ENCODE measurements at regions not wholly inside any gene's neighbourhood (a gene's known extent, or its start where the extent isn't known, plus 50 kb on each side); places are given as distances from the start of the nearest gene placed in this dataset.

DNA sequence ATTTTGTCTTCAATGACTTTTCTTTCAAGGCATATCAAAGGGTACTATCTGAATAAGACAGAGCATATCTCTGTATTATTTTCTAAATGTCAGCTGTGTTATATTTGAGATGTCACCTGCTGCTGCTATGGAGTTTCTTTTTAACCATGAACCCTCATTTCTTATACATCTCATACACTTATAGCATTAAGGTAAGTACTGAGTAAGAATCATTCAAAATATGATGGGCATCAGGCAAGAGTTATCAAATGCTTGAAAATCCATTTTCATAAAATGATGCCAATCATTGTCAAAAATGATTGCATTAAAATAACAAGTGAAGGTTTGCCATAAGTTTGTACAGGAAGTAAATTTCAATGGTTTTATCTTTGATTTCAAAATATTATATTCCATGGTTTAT is 2005.0 kb upstream of the PCDH20 start:
- TF ChIP-seq ZBTB33 (IDR thresholded peaks at IDR 0.05), result no peak
- TF ChIP-seq, protein P1, sequence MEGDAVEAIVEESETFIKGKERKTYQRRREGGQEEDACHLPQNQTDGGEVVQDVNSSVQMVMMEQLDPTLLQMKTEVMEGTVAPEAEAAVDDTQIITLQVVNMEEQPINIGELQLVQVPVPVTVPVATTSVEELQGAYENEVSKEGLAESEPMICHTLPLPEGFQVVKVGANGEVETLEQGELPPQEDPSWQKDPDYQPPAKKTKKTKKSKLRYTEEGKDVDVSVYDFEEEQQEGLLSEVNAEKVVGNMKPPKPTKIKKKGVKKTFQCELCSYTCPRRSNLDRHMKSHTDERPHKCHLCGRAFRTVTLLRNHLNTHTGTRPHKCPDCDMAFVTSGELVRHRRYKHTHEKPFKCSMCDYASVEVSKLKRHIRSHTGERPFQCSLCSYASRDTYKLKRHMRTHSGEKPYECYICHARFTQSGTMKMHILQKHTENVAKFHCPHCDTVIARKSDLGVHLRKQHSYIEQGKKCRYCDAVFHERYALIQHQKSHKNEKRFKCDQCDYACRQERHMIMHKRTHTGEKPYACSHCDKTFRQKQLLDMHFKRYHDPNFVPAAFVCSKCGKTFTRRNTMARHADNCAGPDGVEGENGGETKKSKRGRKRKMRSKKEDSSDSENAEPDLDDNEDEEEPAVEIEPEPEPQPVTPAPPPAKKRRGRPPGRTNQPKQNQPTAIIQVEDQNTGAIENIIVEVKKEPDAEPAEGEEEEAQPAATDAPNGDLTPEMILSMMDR (IDR thresholded peaks at IDR 0.05 in 2 of 3, conservative IDR thresholded peaks at IDR 0.05 in 1 of 3; ENCODE audit: control insufficient read depth in 2 of 3, extremely low read depth in 1 of 3, insufficient read depth in 1 of 3, low read depth in 3 of 3, low read length in 3 of 3), result no peak
- no peak for TF ChIP-seq CHD4 (IDR thresholded peaks at IDR 0.05)
- TF ChIP-seq RELA (IDR thresholded peaks at IDR 0.05; ENCODE audit: borderline replicate concordance, partially characterized antibody), result no peak
